ENCODE measurements at regions not wholly inside any gene's neighbourhood (a gene's known extent, or its start where the extent isn't known, plus 50 kb on each side); places are given as distances from the start of the nearest gene placed in this dataset.
"Not testable (repeated sequence)": the region's sequence is repeated elsewhere in the genome, so short reads cannot be mapped to it uniquely, and the experiment has no call there.

- DNase-seq (ENCODE audit: low read depth), result no peak
These were observed 208.7 kb upstream of the RAI14 start for GRCh38 chr5:34447424-34447823.

- DNase-seq (ENCODE audit: low read depth), result no peak
These were observed 206.5 kb upstream of the RAI14 start for GRCh38 chr5:34449639-34450038.

- DNase-seq (ENCODE audit: low read depth), result no peak
These were observed 205.8 kb upstream of the RAI14 start for GRCh38 chr5:34450338-34450737.

GRCh38 chr5:34452170-34452828, 203.8 kb upstream of the RAI14 start:
- DNase-seq (ENCODE audit: low read depth), result no peak

- DNase-seq (ENCODE audit: low read depth), result no peak
These were observed 201.0 kb upstream of the RAI14 start for GRCh38 chr5:34455098-34455497.

GRCh38 chr5:34459908-34460307, 196.2 kb upstream of the RAI14 start:
- no peak for DNase-seq (ENCODE audit: low read depth)

- no peak for DNase-seq (ENCODE audit: low read depth)
These were observed 195.6 kb upstream of the RAI14 start for GRCh38 chr5:34460496-34460895.

- no peak for DNase-seq (ENCODE audit: low read depth)
These were observed 191.3 kb upstream of the RAI14 start for GRCh38 chr5:34464829-34465228.

- not testable (repeated sequence) for DNase-seq (ENCODE audit: low read depth)
These were observed 190.8 kb upstream of the RAI14 start for GRCh38 chr5:34465301-34465700.

- not testable (repeated sequence) for DNase-seq (ENCODE audit: low read depth)
These were observed 189.4 kb upstream of the RAI14 start for GRCh38 chr5:34466519-34467388.

GRCh38 chr5:34467436-34467835, 188.7 kb upstream of the RAI14 start:
- DNase-seq (ENCODE audit: low read depth), result no peak

GRCh38 chr5:34467984-34468383, 188.1 kb upstream of the RAI14 start:
- DNase-seq (ENCODE audit: low read depth), result not testable (repeated sequence)

- DNase-seq (ENCODE audit: low read depth), result no peak
These were observed 186.2 kb upstream of the RAI14 start for GRCh38 chr5:34469971-34470370.

GRCh38 chr5:34474573-34475021, 181.5 kb upstream of the RAI14 start:
- DNase-seq (ENCODE audit: low read depth), result no peak

GRCh38 chr5:34475249-34475966, 180.7 kb upstream of the RAI14 start:
- DNase-seq (ENCODE audit: low read depth), result no peak

- no peak for DNase-seq (ENCODE audit: low read depth)
These were observed 179.1 kb upstream of the RAI14 start for GRCh38 chr5:34476941-34477565.

- no peak for DNase-seq (ENCODE audit: low read depth)
These were observed 175.2 kb upstream of the RAI14 start for GRCh38 chr5:34480810-34481528.

GRCh38 chr5:34483442-34484033, 172.6 kb upstream of the RAI14 start:
- DNase-seq (ENCODE audit: low read depth), result no peak

- DNase-seq (ENCODE audit: low read depth), result no peak
These were observed 171.8 kb upstream of the RAI14 start for GRCh38 chr5:34484216-34484920.

- DNase-seq (ENCODE audit: low read depth), result no peak
These were observed 170.4 kb upstream of the RAI14 start for GRCh38 chr5:34485768-34486030.

Measured in T follicular helper cell (primary cell).